GM23338 (cell line): ENCODE measurements at regions not wholly inside any gene's neighbourhood (a gene's known extent, or its start where the extent isn't known, plus 50 kb on each side); places are given as distances from the start of the nearest gene placed in this dataset.

Experiments used
- CREB1 ChIP-seq: fragments of 250-450 bp; sonication (Bioruptor Pico); IDR thresholded peaks from 2 replicates; pipeline ENCODE4 v1.5.0; 2020; ENCODE audit warnings: low read depth, mild to moderate bottlenecking, moderate library complexity
- EZH2 ChIP-seq: fragments of 200-600 bp; sonication (generic); IDR thresholded peaks from one replicate; pipeline ENCODE4 v1.8.0; 2017; ENCODE audit warnings: antibody characterized with exemption, mild to moderate bottlenecking, low read depth; ENCODE audit not compliant: unreplicated experiment
- JUNB ChIP-seq: IDR thresholded peaks from one replicate; pipeline ENCODE4 v1.6.1; 2016; ENCODE audit warnings: antibody characterized with exemption; ENCODE audit not compliant: unreplicated experiment
- POLR2AphosphoS5 ChIP-seq: IDR thresholded peaks from 2 replicates; pipeline ENCODE4 v1.6.1; 2016; ENCODE audit warnings: antibody characterized with exemption, low read depth
- TF ChIP-seq, protein P1 (sequence below), 2 experiments: fragments of 200-600 bp in 1 of 2; sonication (generic) in 1 of 2; conservative IDR thresholded peaks; 2 replicates each; pipeline versions ENCODE4 v1.5.1 to v1.6.1; 2016 to 2017; ENCODE audit warnings: antibody characterized with exemption in 2 of 2, low read depth in 2 of 2, mild to moderate bottlenecking in 2 of 2, moderate library complexity in 1 of 2

DNA sequence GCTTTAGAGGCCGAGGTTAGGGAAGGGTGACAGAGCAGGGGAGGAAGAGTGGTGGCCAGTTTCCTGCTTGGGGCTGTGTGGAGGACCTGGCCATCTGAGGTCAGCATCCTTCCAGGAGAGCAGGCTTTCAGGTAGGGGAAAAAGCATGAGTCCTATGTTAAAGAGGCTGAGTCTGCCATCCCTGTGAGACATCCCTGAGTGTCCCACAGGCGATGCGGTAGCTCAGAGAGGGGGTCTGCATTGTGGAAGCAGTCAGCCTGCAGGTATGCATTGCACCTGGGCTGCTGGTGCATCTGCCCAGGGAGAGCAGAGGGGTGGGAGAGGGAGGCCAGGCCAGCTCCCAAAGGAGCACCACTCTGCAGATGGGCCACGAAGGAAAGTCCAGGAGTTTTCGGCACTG, 282.1 kb upstream of the ZNF32 start:
- TF ChIP-seq EZH2 (no peak), POLR2AphosphoS5 (no peak), JUNB (no peak), CREB1 (no peak)
- TF ChIP-seq, protein P1, sequence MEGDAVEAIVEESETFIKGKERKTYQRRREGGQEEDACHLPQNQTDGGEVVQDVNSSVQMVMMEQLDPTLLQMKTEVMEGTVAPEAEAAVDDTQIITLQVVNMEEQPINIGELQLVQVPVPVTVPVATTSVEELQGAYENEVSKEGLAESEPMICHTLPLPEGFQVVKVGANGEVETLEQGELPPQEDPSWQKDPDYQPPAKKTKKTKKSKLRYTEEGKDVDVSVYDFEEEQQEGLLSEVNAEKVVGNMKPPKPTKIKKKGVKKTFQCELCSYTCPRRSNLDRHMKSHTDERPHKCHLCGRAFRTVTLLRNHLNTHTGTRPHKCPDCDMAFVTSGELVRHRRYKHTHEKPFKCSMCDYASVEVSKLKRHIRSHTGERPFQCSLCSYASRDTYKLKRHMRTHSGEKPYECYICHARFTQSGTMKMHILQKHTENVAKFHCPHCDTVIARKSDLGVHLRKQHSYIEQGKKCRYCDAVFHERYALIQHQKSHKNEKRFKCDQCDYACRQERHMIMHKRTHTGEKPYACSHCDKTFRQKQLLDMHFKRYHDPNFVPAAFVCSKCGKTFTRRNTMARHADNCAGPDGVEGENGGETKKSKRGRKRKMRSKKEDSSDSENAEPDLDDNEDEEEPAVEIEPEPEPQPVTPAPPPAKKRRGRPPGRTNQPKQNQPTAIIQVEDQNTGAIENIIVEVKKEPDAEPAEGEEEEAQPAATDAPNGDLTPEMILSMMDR (conservative IDR thresholded peaks at IDR 0.05; ENCODE audit: low read depth in 2 of 2): no peak
